ENCODE measurements at regions not wholly inside any gene's neighbourhood (a gene's known extent, or its start where the extent isn't known, plus 50 kb on each side); places are given as distances from the start of the nearest gene placed in this dataset.
A peak's percentile ranks its signal among the peaks of the same experiment; 100 is the strongest.
"Not testable (repeated sequence)": the region's sequence is repeated elsewhere in the genome, so short reads cannot be mapped to it uniquely, and the experiment has no call there.

GRCh38 chr9:33623658-33624586 is 99.9 kb downstream of the ANKRD18B start:
- DNase-seq, result peak; percentile 73

- not testable (repeated sequence) for DNase-seq
Measured at GRCh38 chr9:33628318-33628717, 104.3 kb downstream of the ANKRD18B start.

GRCh38 chr9:33628865-33629410 is 104.9 kb downstream of the ANKRD18B start:
- DNase-seq, result no peak

GRCh38 chr9:33633636-33634035 is 109.6 kb downstream of the ANKRD18B start:
- DNase-seq, result no peak

- no peak for DNase-seq
Measured at GRCh38 chr9:33637881-33638280, 113.8 kb downstream of the ANKRD18B start.

GRCh38 chr9:33638391-33638915 is 114.4 kb downstream of the ANKRD18B start:
- DNase-seq, result no peak

GRCh38 chr9:33645706-33646105 is 121.7 kb downstream of the ANKRD18B start:
- no peak for DNase-seq

DNA sequence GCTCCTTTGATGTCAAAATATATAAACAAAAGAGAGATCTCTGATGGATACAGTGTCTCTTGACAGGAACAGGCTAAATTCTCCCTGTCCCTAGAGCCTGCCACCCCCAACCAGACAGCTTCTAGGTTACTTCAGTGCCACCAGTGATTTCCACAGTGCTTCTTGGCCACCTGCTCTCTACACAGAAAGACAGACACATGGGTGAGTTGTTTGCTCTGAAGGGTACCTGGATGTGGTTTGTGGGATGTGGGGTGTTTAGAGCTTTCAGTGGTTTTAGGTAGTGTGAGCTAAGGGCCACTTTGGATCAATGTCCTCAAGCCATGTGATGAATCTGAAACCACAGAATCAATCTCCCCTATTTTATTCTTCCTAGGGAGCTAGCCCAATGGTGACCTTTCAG is 125.4 kb downstream of the ANKRD18B start:
- no peak for DNase-seq

- DNase-seq, result no peak
Measured at GRCh38 chr9:33651125-33651524, 127.1 kb downstream of the ANKRD18B start.

DNA sequence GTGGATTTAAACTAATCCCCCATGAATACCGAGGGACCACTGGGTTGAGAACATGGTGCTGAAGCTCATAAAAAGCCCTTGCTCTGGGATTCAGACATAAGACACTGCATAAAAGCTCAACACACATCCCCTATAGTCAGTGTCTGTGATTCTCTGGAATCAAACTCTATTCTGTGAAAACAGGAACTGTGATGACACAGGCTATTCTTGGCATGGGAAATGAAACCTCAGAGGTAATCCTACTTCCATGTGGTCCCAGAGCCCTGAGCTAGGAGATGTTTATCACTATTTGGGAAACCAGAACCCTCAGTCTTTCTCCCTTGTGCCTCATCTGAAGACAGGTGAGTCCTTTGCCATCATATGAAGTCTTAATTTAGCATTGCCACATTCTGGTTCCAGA is 135.4 kb upstream of the PRSS3 start:
- DNase-seq, result peak; percentile 11

- no peak for DNase-seq
Measured at GRCh38 chr9:33660772-33661171, 134.6 kb upstream of the PRSS3 start.

GRCh38 chr9:33661176-33661575 is 134.2 kb upstream of the PRSS3 start:
- DNase-seq, result no peak

GRCh38 chr9:33662871-33663270 is 132.5 kb upstream of the PRSS3 start:
- no peak for DNase-seq

- not testable (repeated sequence) for DNase-seq
Measured at GRCh38 chr9:33676194-33676745, 119.1 kb upstream of the PRSS3 start.

GRCh38 chr9:33676746-33677505 is 118.4 kb upstream of the PRSS3 start:
- DNase-seq, result no peak

DNA sequence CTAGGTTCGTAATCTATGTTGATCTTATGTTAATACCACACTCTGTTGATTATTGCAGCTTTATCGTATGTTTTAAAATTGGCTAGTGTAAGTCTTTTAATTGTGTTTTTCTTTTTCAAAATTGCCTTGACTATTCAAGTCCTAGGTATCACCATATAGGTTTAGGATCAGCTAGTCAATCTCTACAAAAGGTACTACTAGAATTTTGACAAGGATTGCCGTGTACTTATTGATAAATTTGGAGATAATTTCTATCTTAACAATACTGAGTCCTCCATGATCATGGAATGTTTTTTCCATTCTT is 117.9 kb upstream of the PRSS3 start:
- no peak for DNase-seq

GRCh38 chr9:33677961-33678360 is 117.4 kb upstream of the PRSS3 start:
- DNase-seq, result no peak

GRCh38 chr9:33682551-33682950 is 112.8 kb upstream of the PRSS3 start:
- no peak for DNase-seq

- no peak for DNase-seq
Measured at GRCh38 chr9:33684831-33685230, 110.5 kb upstream of the PRSS3 start.

- DNase-seq, result no peak
Measured at GRCh38 chr9:33686942-33687341, 108.4 kb upstream of the PRSS3 start.

GRCh38 chr9:33687779-33688178 is 107.6 kb upstream of the PRSS3 start:
- DNase-seq, result peak; percentile 20

DNA sequence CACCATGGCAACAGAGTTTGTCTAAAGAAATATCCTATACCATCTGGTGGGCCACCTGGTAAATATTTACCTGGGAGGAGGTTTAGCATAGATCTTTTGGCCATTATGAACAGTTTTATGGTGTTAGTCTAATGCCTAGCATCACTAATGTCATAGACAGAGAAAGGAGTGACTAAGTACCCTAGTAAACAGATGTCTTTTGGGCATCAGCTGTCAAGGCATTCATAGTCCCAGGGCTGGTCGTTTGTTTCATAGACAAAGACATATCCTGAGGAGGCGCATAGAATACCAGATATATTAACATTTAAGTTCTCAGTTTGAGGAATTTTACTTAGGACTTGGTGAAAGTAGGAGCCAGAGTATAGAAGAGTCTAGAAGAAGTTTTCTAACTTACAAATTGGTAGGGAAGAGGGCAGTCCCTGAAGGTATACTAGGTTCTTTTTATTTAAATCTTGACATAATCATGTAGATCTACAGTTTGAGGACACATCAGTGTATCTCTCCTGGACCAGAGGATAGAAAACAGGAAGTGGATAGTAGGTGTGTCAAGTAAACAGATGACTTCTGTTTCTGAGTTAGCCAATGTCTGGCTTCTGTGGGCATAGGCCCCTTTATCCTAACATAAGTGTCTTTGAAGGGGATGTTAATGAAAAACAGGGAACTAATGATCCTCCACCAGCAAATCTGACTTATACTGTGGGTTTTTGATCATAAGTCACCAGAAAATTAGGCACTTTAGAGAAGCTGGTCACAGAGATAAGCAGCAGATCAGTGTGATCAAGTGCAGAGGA is 105.0 kb upstream of the PRSS3 start:
- DNase-seq, result no peak

GRCh38 chr9:33695299-33695698 is 100.1 kb upstream of the PRSS3 start:
- DNase-seq, result no peak

Measured in RPMI8226 (cell line).